H54 (cell line): ENCODE measurements at regions not wholly inside any gene's neighbourhood (a gene's known extent, or its start where the extent isn't known, plus 50 kb on each side); places are given as distances from the start of the nearest gene placed in this dataset.
"Not testable (repeated sequence)": the region's sequence is repeated elsewhere in the genome, so short reads cannot be mapped to it uniquely, and the experiment has no call there.

Experiments
- DNase-seq: peaks from one replicate; pipeline ENCODE4 v3.0.0; 2011; ENCODE audit warnings: low spot score, mixed read lengths; ENCODE audit not compliant: insufficient read length
- FAIRE-seq: peaks from 3 replicates; lab custom pipeline; 2011; peaks lifted over from hg19 to GRCh38; lab: Jason Lieb, UNC
- POLR2A ChIP-seq: IDR thresholded peaks from 2 replicates; pipeline ENCODE4 v1.6.1; 2011; ENCODE audit warnings: low read depth, mild to moderate bottlenecking, low read length

DNA sequence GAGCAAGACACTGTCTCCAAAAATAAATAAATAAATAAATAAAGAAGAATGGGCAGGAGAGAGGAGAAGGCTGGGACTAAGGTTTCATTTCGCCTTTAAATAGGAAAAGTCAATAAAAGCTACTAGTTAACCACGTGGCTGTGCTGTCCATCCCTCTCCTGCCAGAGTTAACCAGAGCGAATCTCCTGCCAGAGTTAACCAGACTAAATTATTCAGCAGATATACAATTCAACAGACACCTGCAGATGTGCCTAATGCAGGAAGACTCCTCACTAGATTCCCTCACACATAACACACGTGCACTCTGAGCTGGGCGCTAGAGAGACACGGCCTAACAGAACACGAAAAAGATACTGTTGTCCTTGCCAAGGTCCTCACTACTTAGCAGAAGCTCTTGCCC, 156.1 kb downstream of the IGLL1 start:
- TF ChIP-seq POLR2A, result no peak
- FAIRE-seq (no peak), DNase-seq (no peak)

GRCh38 chr22:23422281-23422680, 157.8 kb downstream of the IGLL1 start:
- FAIRE-seq, DNase-seq: not testable (repeated sequence)

- not testable (repeated sequence) for DNase-seq, FAIRE-seq
Measured at GRCh38 chr22:23421300-23421699, 158.8 kb downstream of the IGLL1 start.

DNA sequence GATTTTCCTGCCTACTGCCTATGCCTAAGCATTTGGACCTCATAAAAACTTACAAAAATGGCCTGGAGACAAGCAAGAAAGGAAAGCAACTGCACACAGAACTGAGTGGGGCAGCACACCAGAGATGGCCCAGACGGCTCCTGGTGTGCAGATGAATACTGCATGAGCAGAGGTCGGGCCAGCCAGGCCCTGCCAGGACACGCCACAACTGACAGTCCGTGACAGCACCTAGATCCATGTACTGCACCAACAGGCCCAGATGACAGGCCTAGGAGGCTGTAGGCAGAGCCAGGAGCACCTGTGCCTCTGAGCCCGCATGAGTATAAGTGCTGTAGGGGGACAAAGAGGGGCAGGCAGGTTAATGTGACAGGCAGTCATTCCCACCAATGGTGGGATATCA, 160.2 kb downstream of the IGLL1 start:
- FAIRE-seq (no peak), DNase-seq (no peak)
- no peak for TF ChIP-seq POLR2A

- DNase-seq, result no peak
- no peak for TF ChIP-seq POLR2A
- FAIRE-seq, result no peak
Measured at GRCh38 chr22:23419171-23419570, 160.9 kb downstream of the IGLL1 start.

DNA sequence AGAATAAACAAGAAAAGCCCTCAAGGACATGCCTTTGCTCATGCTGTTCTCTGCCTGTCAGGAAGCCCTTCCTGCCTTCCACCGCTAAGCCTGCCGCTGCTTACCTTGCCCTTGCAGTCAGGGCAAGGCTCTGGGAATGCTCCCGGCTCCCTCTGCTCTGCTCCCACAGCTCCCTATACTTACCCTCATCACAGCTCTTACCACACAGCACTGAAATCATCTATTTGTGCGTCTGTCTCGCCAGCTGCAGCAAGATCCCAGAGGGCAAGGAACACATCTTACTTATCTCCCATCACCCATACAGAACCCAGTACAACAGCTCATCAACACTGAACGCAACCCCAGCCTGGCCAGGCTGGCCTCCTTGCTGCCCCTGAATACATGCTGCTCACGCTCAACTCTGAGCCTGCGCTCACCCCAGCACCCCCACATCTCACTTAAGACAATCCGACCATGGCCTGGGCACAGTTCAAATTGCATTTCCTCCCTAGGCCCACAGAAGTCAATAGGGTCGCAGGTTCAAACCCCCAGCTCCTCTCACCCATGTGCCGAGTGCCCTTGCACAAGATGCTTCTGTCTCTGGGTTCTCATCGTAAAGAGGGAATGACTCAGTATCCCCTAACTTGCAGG, 161.8 kb downstream of the IGLL1 start:
- FAIRE-seq, result no peak
- no peak for DNase-seq
- TF ChIP-seq POLR2A, result no peak

GRCh38 chr22:23417327-23417726, 162.8 kb downstream of the IGLL1 start:
- peak; percentile 20 for FAIRE-seq
- not testable (repeated sequence) for DNase-seq

DNA sequence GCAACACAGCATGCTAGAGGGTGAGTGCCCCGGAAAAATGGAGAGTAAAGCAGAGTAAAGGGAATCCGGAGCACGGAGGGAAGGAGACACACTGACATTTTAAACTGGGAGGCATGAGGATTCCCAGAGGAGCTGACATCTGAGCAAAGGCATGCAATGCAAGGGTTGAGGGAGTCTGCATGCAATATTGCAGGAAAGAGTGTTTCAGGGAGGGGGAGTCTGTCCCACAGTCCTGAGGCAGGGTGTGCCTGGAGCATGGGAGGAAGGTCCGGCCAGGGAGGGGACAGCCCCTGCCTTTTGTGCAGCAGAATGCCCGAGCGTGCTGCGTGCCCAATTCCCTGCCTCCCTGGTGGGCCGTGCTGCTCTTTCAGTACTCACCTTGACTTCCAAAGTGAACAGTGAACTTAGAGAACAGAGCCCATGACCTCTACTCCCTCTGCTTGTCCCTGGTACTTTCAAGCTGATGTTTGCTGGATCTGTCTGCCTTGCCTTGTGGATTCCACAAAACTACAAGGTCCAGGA, 163.9 kb downstream of the IGLL1 start:
- not testable (repeated sequence) for FAIRE-seq, DNase-seq

DNA sequence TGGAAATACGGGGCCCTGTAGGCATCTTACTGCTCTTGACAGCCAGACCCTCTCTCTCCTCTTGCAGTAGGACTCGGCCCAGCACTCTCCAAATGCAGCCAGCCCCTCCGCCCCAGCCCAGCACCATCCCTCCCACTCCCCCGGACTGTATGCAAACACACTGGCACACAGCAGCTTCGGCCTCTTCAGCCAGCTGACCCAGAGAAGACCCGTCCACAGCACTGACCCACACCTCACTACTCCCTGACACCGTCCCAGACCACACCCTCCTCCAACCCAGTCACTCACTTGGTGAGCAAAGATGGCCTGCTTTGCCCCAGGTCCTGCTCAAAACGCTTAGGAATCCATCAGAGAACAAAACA, 164.6 kb downstream of the IGLL1 start:
- no peak for FAIRE-seq
- no peak for DNase-seq
- no peak for TF ChIP-seq POLR2A

DNA sequence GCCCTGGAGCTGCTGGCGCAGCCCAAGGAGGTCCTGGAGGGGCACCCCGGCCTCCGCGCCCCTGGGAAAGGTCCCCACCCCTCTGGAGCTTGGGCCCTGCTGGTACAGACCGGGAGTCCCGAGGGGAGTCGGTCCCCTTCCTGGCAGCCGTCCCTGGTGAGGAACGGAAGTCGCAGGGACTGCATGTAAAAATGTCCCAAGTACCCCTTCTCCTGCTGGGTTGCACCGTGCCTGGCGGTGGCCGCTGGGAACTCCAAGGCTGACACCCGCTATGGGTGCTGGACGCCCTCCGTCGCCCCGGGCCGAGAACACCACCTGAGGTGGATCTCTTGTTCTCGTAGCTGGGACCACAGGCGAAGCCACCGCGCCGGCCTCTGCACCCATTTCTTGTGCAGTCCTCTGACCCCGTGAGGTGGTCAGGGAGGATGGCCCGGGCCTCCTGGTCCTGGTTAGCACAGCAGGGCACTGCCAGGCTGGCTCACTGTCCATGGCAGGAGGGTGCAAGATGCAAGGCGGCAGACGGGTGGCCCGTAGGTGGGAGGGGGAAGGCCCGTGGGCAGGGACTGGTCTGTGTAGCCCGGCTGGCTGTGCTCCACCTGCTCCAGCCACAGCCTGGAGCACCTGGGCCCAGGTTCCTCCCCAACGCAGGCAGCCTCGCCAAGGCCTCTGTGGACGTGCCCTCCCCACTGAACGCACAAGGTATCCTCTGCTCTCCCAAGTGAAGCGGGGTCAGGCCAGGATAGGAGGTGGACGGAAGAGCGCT, 165.2 kb downstream of the IGLL1 start:
- TF ChIP-seq POLR2A, result no peak
- DNase-seq (no peak), FAIRE-seq (no peak)

DNA sequence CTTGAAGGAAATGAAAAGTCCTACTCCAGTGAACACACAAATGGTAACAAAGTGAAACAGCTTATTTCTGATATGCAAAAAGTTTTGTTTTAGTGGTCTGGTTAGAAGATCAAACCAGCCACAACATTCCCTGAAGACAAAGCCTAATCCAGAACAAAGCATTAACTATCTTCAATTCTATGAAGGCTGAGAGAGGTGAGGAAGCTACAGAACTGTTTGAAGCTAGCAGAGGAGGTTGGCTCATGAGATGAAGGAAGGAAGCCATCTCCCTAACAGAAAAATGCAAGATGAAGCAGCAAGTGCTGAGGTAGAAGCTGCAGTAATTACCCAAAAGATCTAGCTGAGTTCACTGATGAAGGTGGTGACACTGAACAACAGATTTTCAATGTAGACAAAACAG, 168.4 kb downstream of the IGLL1 start:
- FAIRE-seq (no peak), DNase-seq (no peak)
- no peak for TF ChIP-seq POLR2A

DNA sequence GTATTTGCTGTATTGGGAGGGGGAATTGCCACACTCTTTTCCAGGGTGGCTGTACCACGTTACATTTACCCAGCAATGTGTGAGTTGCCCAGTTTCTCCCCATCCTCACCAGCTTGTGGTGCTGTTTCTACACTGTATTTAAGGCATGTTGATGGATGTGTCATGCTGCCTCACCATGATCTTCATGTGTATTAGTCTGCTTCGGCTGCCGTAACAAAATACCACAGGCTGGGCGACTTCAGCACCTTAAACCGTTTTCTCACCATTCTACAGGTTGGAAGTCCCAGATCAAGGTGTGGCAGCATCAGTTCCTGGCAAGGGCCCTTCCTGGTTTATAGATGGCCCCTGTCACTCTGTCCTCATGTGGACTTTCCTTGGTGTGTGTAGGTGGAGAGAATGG, 169.7 kb downstream of the IGLL1 start:
- no peak for DNase-seq
- FAIRE-seq, result no peak
- TF ChIP-seq POLR2A, result no peak

- FAIRE-seq (no peak), DNase-seq (no peak)
- no peak for TF ChIP-seq POLR2A
Measured at GRCh38 chr22:23409976-23410375, 170.1 kb downstream of the IGLL1 start.

- no peak for DNase-seq
- FAIRE-seq, result no peak
- TF ChIP-seq POLR2A, result no peak
Measured at GRCh38 chr22:23408321-23408720, 171.8 kb downstream of the IGLL1 start.

DNA sequence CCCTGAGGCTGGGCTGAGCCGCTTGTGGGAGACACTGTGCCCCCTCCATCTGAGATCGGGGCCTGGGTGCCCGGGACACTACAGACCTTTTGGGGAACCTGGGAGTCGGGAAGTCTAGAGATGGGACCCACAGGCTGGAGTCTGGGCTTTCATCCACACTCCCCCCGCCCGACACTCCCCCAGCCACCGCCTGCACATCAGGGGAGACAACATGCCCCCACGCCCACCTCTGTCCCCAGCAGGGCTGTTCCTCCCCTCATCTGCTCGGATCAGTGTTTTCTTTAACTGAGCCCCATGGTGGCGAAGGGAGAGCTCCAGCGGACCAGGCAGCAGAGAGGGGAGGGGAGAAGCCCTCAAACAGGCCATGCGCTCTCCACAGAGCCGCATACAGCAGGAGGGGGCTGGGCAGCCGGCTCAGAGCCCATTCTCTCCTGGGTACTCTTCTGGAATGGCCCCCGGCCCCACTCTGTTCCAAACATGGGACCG, 174.7 kb downstream of the IGLL1 start:
- no peak for TF ChIP-seq POLR2A
- no peak for DNase-seq
- FAIRE-seq, result no peak
